Mucosa of descending colon (tissue), 3 donors: ENCODE measurements at regions not wholly inside any gene's neighbourhood (a gene's known extent, or its start where the extent isn't known, plus 50 kb on each side); places are given as distances from the start of the nearest gene placed in this dataset.

Experiments
- ATAC-seq: fragments of 200-7000 bp; cut with Tn5 transposase; one replicate; pipeline ENCODE4 v1.9.1; 2020; ENCODE audit warnings: mild to moderate bottlenecking, moderate library complexity
- DNase-seq, 3 donors: peaks; one replicate each; pipeline ENCODE4 v3.0.0-alpha.2; 2020
- H3K36me3 ChIP-seq: fragments of 200-600 bp; one replicate; pipeline ENCODE4 v1.8.0; 2021; ENCODE audit warnings: low read depth, mild to moderate bottlenecking
- H3K4me1 ChIP-seq: fragments of 200-600 bp; one replicate; pipeline ENCODE4 v1.8.0; 2021; ENCODE audit warnings: low read depth, mild to moderate bottlenecking
- H3K4me3 ChIP-seq: fragments of 200-600 bp; one replicate; pipeline ENCODE4 v1.8.0; 2021; ENCODE audit warnings: mild to moderate bottlenecking
- H3K9me3 ChIP-seq: fragments of 200-600 bp; one replicate; pipeline ENCODE4 v1.8.0; 2021; ENCODE audit warnings: mild to moderate bottlenecking
- CTCF ChIP-seq: fragments of 200-600 bp; IDR thresholded peaks from one replicate; pipeline ENCODE4 v1.8.0; 2022; ENCODE audit warnings: antibody characterized with exemption, mild to moderate bottlenecking
- intact Hi-C, 2 donors: fragments of 100-400 bp; cut with DNase I in 1 of 2; cut with micrococcal nuclease in 1 of 2; formaldehyde crosslinking; loops; one replicate each; pipeline versions ENCODE4 v1.11.0 to v1.11.1; 2022; cut with DNase I, micrococcal nuclease
- donor health status: DM: no; HTN: no; CAD: no; lungs with moderate emphysema.
- donor health status: DM: no; HTN: no; CAD: no.
- donor health status: DM: no; HTN: yes; CAD: no.

- intact Hi-C loops: no loop called here
- no peak for ATAC-seq
- TF ChIP-seq CTCF: no peak
- Histone ChIP-seq H3K4me3 (no peak overlapping the region), H3K4me1 (no peaks in the 10 kb centered on the region), H3K9me3 (no peaks in the 10 kb centered on the region), H3K36me3 (no peaks in the 10 kb centered on the region)
- DNase-seq: no peak
Observed at GRCh38 chr16:50967827-50968612, 183.1 kb downstream of the SALL1 start.

GRCh38 chr16:50964491-50964890, 186.6 kb downstream of the SALL1 start:
- DNase-seq (no peak), ATAC-seq (no peak)
- Histone ChIP-seq H3K4me1 (no peaks in the 10 kb centered on the region), H3K4me3 (no peak overlapping the region), H3K9me3 (no peaks in the 10 kb centered on the region), H3K36me3 (no peaks in the 10 kb centered on the region)
- TF ChIP-seq CTCF: no peak
- intact Hi-C loops: no loop called here

- no peak overlapping the region for H3K4me3 ChIP-seq
- intact Hi-C loops: no loop called here
- no peaks in the 10 kb centered on the region for H3K4me1 ChIP-seq
- ATAC-seq (no peak), DNase-seq (no peak)
- H3K9me3 ChIP-seq: no peaks in the 10 kb centered on the region
- TF ChIP-seq CTCF: no peak
- no peaks in the 10 kb centered on the region for H3K36me3 ChIP-seq
Observed at GRCh38 chr16:50961952-50962351, 189.1 kb downstream of the SALL1 start.

- H3K9me3 ChIP-seq: no peaks in the 10 kb centered on the region
- ATAC-seq (no peak), DNase-seq (no peak)
- no peak overlapping the region for H3K4me3 ChIP-seq
- no peak for TF ChIP-seq CTCF
- H3K36me3 ChIP-seq: no peaks in the 10 kb centered on the region
- intact Hi-C loops: no loop called here
- H3K4me1 ChIP-seq: no peaks in the 10 kb centered on the region
Observed at GRCh38 chr16:50960517-50961202, 190.4 kb downstream of the SALL1 start.

- Histone ChIP-seq H3K9me3 (no peaks in the 10 kb centered on the region), H3K36me3 (no peaks in the 10 kb centered on the region), H3K4me1 (no peaks in the 10 kb centered on the region), H3K4me3 (no peak overlapping the region)
- intact Hi-C loops: no loop called here
- no peak for DNase-seq
- no peak for ATAC-seq
- no peak for TF ChIP-seq CTCF
Observed at GRCh38 chr16:50957056-50957455, 194.0 kb downstream of the SALL1 start.
